Esophagus squamous epithelium (tissue), 5 donors: ENCODE measurements at regions not wholly inside any gene's neighbourhood (a gene's known extent, or its start where the extent isn't known, plus 50 kb on each side); places are given as distances from the start of the nearest gene placed in this dataset.

Experiments used
- DNase-seq: peaks from one replicate; lab custom pipeline; 2025; lab: John Stamatoyannopoulos, UW
- H3K27ac ChIP-seq, 4 donors: fragments of 200-600 bp; sonication (generic); one replicate each; pipeline ENCODE4 v1.5.1; 2016 to 2019; ENCODE audit warnings: mild to moderate bottlenecking in 1 of 4
- H3K27me3 ChIP-seq, 4 donors: fragments of 200-600 bp; sonication (generic); 1 replicate in 3 of 4; 2 replicates in 1 of 4; pipeline versions ENCODE4 v1.5.1 to v1.6.0; 2017 to 2021; ENCODE audit warnings: antibody characterized with exemption in 1 of 4
- H3K36me3 ChIP-seq, 3 donors: fragments of 200-600 bp; sonication (generic); one replicate each; pipeline ENCODE4 v1.5.1; 2016 to 2019
- H3K4me1 ChIP-seq, 3 donors: fragments of 200-600 bp; sonication (generic); one replicate each; pipeline ENCODE4 v1.5.1; 2017 to 2019
- H3K4me3 ChIP-seq, 4 donors: fragments of 200-600 bp; sonication (generic); 1 replicate in 3 of 4; 2 replicates in 1 of 4; pipeline ENCODE4 v1.5.1; 2016 to 2019; ENCODE audit warnings: mild to moderate bottlenecking in 2 of 4, moderate library complexity in 1 of 4
- H3K9me3 ChIP-seq, 3 donors: fragments of 200-600 bp; sonication (generic); one replicate each; pipeline ENCODE4 v1.5.1; 2016 to 2019
- CTCF ChIP-seq, 6 experiments: fragments of 450-650 bp in 4 of 6; fragments of 200-600 bp in 2 of 6; sonication (generic) in 2 of 6; IDR thresholded peaks; one replicate each; pipeline ENCODE4 v1.5.1; 2016 to 2019; ENCODE audit warnings: antibody characterized with exemption in 6 of 6, mild to moderate bottlenecking in 4 of 6, moderate library complexity in 4 of 6
- POLR2A ChIP-seq, 4 donors: fragments of 450-650 bp; IDR thresholded peaks; one replicate each; pipeline ENCODE4 v1.6.1; 2017; ENCODE audit warnings: antibody characterized with exemption in 4 of 4, mild to moderate bottlenecking in 4 of 4, moderate library complexity in 3 of 4
- WGBS, 2 donors: methylation state at CpG; one replicate each; pipeline ENCODE4 v1.1.5; 2018; 5-methylcytosine and 5-hydroxymethylcytosine counted together
- intact Hi-C: fragments of 100-400 bp; cut with DNase I; formaldehyde crosslinking; loops from one replicate; pipeline ENCODE4 v1.15.0; 2022
- donor health status: DM: yes; HTN: yes; CAD: no.

- Histone ChIP-seq H3K9me3 (no peaks in the 10 kb centered on the region), H3K4me1 (no peaks in the 10 kb centered on the region), H3K27ac (no peak overlapping the region), H3K4me3 (no peak overlapping the region), H3K36me3 (no peaks in the 10 kb centered on the region), H3K27me3 (no peaks in the 10 kb centered on the region)
- no peak for TF ChIP-seq CTCF (IDR thresholded peaks at IDR 0.05)
- TF ChIP-seq POLR2A (IDR thresholded peaks at IDR 0.05) = no peak
- intact Hi-C loops = no loop called here
- 57 to 78% methylated on average over 1 of the region's 1 CpG for WGBS, 2 donors
- DNase-seq = no peak
Measured at GRCh38 chr12:74781991-74782485, 244.4 kb downstream of the ATXN7L3B start.

GRCh38 chr12:74790931-74791330 is 253.3 kb downstream of the ATXN7L3B start:
- intact Hi-C loops = no loop called here
- 67 to 68% methylated on average over 6 of the region's 6 CpGs for WGBS, 2 donors
- H3K4me3 ChIP-seq = no peak overlapping the region
- H3K9me3 ChIP-seq = no peaks in the 10 kb centered on the region
- H3K27me3 ChIP-seq = no peaks in the 10 kb centered on the region
- no peak for DNase-seq
- no peak overlapping the region for H3K27ac ChIP-seq
- TF ChIP-seq CTCF (IDR thresholded peaks at IDR 0.05) (no peak), POLR2A (IDR thresholded peaks at IDR 0.05) (no peak)
- H3K36me3 ChIP-seq = no peaks in the 10 kb centered on the region
- H3K4me1 ChIP-seq = no peaks in the 10 kb centered on the region

- TF ChIP-seq POLR2A (IDR thresholded peaks at IDR 0.05) = no peak
- no peak for TF ChIP-seq CTCF (IDR thresholded peaks at IDR 0.05)
- Histone ChIP-seq H3K9me3 (no peaks in the 10 kb centered on the region), H3K27ac (no peak overlapping the region), H3K36me3 (no peaks in the 10 kb centered on the region), H3K4me3 (no peak overlapping the region), H3K4me1 (no peaks in the 10 kb centered on the region), H3K27me3 (no peaks in the 10 kb centered on the region)
- no peak for DNase-seq
- intact Hi-C loops = no loop called here
- 50 to 53% methylated on average over 1 of the region's 1 CpG for WGBS, 2 donors
Measured at GRCh38 chr12:74791365-74791764, 253.7 kb downstream of the ATXN7L3B start.

GRCh38 chr12:74794522-74794921 is 256.9 kb downstream of the ATXN7L3B start:
- DNase-seq = no peak
- TF ChIP-seq CTCF (IDR thresholded peaks at IDR 0.05) (no peak), POLR2A (IDR thresholded peaks at IDR 0.05) (no peak)
- H3K27ac ChIP-seq = no peak overlapping the region
- H3K4me3 ChIP-seq = no peak overlapping the region
- WGBS, 2 donors = 58 to 63% methylated on average over 4 of the region's 4 CpGs
- no peaks in the 10 kb centered on the region for H3K4me1 ChIP-seq
- no peaks in the 10 kb centered on the region for H3K36me3 ChIP-seq
- intact Hi-C loops = no loop called here
- H3K27me3 ChIP-seq = no peaks in the 10 kb centered on the region
- H3K9me3 ChIP-seq = no peaks in the 10 kb centered on the region

GRCh38 chr12:74801625-74802024 is 264.0 kb downstream of the ATXN7L3B start:
- H3K4me3 ChIP-seq = no peak overlapping the region
- 43 to 76% methylated on average over 2 of the region's 2 CpGs for WGBS, 2 donors

More at GRCh38 chr12:74801625-74802024, 264.0 kb downstream of the ATXN7L3B start:
- intact Hi-C loops = loop anchor here (10.0 kb wide), 1 partner anchor 483 kb away; no protein-coding TSS in a partner anchor
- H3K36me3 ChIP-seq = no peaks in the 10 kb centered on the region
- TF ChIP-seq CTCF (IDR thresholded peaks at IDR 0.05) = no peak
- no peak for TF ChIP-seq POLR2A (IDR thresholded peaks at IDR 0.05)
- DNase-seq = no peak
- H3K9me3 ChIP-seq = no peaks in the 10 kb centered on the region
- H3K4me1 ChIP-seq = no peaks in the 10 kb centered on the region
- no peaks in the 10 kb centered on the region for H3K27me3 ChIP-seq
- no peak overlapping the region for H3K27ac ChIP-seq
